NB4 (cell line): ENCODE measurements at regions not wholly inside any gene's neighbourhood (a gene's known extent, or its start where the extent isn't known, plus 50 kb on each side); places are given as distances from the start of the nearest gene placed in this dataset.

ENCODE experiments used
- MYC ChIP-seq: IDR thresholded peaks from 2 replicates; pipeline ENCODE4 v1.6.1; 2011; ENCODE audit warnings: low read depth, low read length
- POLR2A ChIP-seq: IDR thresholded peaks from 2 replicates; pipeline ENCODE4 v1.6.1; 2011; ENCODE audit warnings: mild to moderate bottlenecking; ENCODE audit not compliant: insufficient read length; ENCODE audit errors: extremely low read depth
- TF ChIP-seq, protein P1 (sequence below): IDR thresholded peaks from one replicate; pipeline ENCODE4 v1.5.1; 2012; ENCODE audit warnings: low read depth, low read length
- TF ChIP-seq, protein P2 (sequence below): IDR thresholded peaks from 2 replicates; pipeline ENCODE4 v1.6.1; 2011; ENCODE audit warnings: low read depth, low read length

DNA sequence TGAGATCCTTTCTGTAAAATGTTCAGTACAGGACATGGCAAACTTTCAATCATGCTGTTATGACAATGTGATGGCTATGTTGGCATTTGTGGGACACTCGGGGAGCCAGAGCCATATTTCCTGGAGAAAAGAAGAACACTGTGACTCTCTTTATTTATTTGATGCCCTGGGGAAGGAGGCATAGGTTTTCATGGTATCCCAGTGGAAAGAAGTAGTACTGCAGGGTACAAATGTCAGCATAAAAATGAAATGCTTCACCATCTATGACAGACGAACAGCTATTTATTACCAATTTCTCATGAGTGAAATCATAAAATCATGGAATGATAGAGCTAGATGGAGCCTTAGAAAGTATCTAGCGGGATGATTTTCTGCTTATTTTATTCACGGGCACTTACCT lies 217.1 kb downstream of the COL4A1 start:
- TF ChIP-seq, protein P1, sequence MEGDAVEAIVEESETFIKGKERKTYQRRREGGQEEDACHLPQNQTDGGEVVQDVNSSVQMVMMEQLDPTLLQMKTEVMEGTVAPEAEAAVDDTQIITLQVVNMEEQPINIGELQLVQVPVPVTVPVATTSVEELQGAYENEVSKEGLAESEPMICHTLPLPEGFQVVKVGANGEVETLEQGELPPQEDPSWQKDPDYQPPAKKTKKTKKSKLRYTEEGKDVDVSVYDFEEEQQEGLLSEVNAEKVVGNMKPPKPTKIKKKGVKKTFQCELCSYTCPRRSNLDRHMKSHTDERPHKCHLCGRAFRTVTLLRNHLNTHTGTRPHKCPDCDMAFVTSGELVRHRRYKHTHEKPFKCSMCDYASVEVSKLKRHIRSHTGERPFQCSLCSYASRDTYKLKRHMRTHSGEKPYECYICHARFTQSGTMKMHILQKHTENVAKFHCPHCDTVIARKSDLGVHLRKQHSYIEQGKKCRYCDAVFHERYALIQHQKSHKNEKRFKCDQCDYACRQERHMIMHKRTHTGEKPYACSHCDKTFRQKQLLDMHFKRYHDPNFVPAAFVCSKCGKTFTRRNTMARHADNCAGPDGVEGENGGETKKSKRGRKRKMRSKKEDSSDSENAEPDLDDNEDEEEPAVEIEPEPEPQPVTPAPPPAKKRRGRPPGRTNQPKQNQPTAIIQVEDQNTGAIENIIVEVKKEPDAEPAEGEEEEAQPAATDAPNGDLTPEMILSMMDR = peak; percentile 9
- TF ChIP-seq, protein P2, sequence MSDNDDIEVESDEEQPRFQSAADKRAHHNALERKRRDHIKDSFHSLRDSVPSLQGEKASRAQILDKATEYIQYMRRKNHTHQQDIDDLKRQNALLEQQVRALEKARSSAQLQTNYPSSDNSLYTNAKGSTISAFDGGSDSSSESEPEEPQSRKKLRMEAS = no peak
- TF ChIP-seq POLR2A = no peak
- TF ChIP-seq MYC = no peak
